ACC112 (cell line): ENCODE measurements at regions not wholly inside any gene's neighbourhood (a gene's known extent, or its start where the extent isn't known, plus 50 kb on each side); places are given as distances from the start of the nearest gene placed in this dataset.
A peak's percentile ranks its signal among the peaks of the same experiment; 100 is the strongest.

Source experiments
- H2AFZ ChIP-seq: fragments of 200-600 bp; sonication (generic); one replicate; pipeline ENCODE4 v1.6.0; 2017; ENCODE audit warnings: antibody characterized with exemption, low read length; ENCODE audit not compliant: unreplicated experiment
- H3K27ac ChIP-seq: fragments of 200-600 bp; sonication (generic); 2 replicates; pipeline ENCODE4 v1.5.1; 2014; ENCODE audit warnings: low read depth, mild to moderate bottlenecking, antibody characterized with exemption, low read length, moderate library complexity
- H3K27me3 ChIP-seq: fragments of 200-600 bp; sonication (generic); 2 replicates; pipeline ENCODE4 v1.6.1; 2014; ENCODE audit warnings: mild to moderate bottlenecking, antibody characterized with exemption, low read length, moderate library complexity, mixed read lengths; ENCODE audit not compliant: insufficient read depth
- H3K36me3 ChIP-seq: fragments of 200-600 bp; sonication (generic); 2 replicates; pipeline ENCODE4 v1.6.1; 2016; ENCODE audit warnings: mild to moderate bottlenecking, antibody characterized with exemption, low read length, moderate library complexity, mixed read lengths; ENCODE audit not compliant: insufficient read depth
- H3K4me1 ChIP-seq: fragments of 200-600 bp; sonication (generic); one replicate; pipeline ENCODE4 v1.6.1; 2016; ENCODE audit warnings: low read length, mixed read lengths; ENCODE audit not compliant: insufficient read depth, unreplicated experiment, control insufficient read depth
- H3K4me3 ChIP-seq: fragments of 200-600 bp; sonication (generic); 2 replicates; pipeline ENCODE4 v1.5.1; 2014; ENCODE audit warnings: mild to moderate bottlenecking, low read depth, low read length
- H3K79me2 ChIP-seq: fragments of 200-600 bp; sonication (generic); one replicate; pipeline ENCODE4 v1.6.0; 2016; ENCODE audit warnings: low read length; ENCODE audit not compliant: control insufficient read depth, unreplicated experiment, insufficient read depth

GRCh38 chr18:51614033-51614432 lies 416.6 kb upstream of the MEX3C start:
- Histone ChIP-seq H3K27me3 (no peaks in the 10 kb centered on the region), H3K79me2 (no peaks in the 10 kb centered on the region), H3K36me3 (no peaks in the 10 kb centered on the region), H3K4me1 (no peaks in the 10 kb centered on the region), H2AFZ (no peak overlapping the region), H3K27ac (no peak overlapping the region), H3K4me3 (no peak overlapping the region)

- Histone ChIP-seq H3K79me2 (no peaks in the 10 kb centered on the region), H2AFZ (no peak overlapping the region), H3K27ac (no peak overlapping the region), H3K4me1 (no peaks in the 10 kb centered on the region), H3K27me3 (no peaks in the 10 kb centered on the region), H3K4me3 (no peak overlapping the region), H3K36me3 (no peaks in the 10 kb centered on the region)
These were observed 417.6 kb upstream of the MEX3C start for GRCh38 chr18:51614967-51615571.

DNA sequence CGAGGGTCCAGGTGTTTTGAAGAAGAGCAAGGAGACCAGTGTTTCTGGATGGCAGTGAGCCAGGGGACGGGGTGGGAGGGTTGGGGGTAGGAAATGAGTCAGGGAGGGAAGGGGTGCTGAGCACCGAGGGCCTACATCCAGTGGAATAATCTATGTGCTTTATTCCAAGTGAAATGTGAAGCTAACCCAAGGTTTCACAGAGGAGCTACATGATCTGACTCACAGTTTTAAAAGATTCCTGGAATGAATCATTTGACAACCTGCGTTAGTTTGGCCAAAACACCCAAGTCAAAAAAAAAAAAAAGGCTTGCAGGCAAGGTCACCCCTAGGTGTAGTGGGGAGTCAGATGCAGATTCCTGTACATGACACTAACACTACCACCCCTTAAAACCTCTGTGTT lies 419.7 kb upstream of the MEX3C start:
- no peaks in the 10 kb centered on the region for H3K4me1 ChIP-seq
- H3K36me3 ChIP-seq, result no peaks in the 10 kb centered on the region
- H3K27ac ChIP-seq, result no peak overlapping the region
- H2AFZ ChIP-seq, result no peak overlapping the region
- H3K27me3 ChIP-seq, result peaks cover 9% of the 10 kb centered on the region
- H3K79me2 ChIP-seq, result no peaks in the 10 kb centered on the region
- H3K4me3 ChIP-seq, result no peak overlapping the region

DNA sequence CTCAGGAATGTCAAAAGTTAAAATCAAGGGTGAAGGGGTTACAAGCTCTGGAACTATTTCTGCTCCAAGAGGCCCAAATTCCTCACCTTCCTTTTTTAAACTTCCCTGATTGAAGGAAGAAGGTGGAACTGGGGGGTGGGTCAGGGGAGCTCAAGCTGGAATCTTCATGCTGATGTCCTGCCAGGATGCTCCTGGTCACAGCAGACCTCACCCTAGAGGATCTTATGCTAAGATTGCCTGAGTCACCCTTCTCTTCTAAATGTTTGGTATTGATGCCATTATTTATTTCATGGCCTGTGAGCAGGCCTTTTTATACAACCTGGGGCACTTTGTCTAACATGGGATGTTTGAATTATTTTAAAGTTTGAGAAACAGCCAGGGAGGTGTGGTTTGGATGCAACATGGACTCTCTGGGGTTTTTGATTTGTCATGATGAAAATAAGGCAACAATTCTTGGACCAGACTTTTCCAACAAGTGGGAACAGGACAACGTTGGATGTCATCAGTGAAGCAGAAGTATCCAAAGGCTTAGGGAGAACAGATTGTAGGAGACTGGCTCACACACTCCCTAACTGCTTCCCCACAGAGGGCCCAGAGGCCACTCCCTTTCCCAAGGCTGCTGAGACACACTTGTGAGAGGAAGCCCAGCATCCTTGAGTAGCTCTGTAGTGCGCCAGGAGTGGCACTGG lies 420.2 kb upstream of the MEX3C start:
- Histone ChIP-seq H3K36me3 (no peaks in the 10 kb centered on the region), H2AFZ (no peak overlapping the region), H3K27me3 (peaks cover 13% of the 10 kb centered on the region), H3K4me3 (no peak overlapping the region), H3K79me2 (no peaks in the 10 kb centered on the region), H3K4me1 (no peaks in the 10 kb centered on the region), H3K27ac (no peak overlapping the region)

DNA sequence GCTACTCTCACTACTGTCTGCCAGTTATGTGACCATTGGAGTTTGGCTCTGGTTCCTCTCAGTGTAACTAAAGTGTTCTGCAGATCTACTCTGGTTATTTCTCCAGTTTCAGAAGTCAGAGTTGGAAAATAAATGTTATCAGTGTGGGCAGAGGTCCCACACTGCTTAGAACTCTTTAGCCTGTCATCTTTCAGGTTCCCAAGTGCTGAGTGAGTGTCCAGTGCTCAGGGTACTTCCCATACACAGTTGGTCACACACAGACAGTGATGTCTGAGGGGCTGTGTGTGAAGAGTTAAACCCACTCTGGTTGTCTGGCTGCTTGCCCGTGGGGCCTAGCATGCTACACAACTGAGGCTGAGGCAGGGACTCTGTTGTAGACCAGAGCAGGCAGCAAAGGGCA lies 421.8 kb upstream of the MEX3C start:
- no peak overlapping the region for H2AFZ ChIP-seq
- H3K27ac ChIP-seq, result no peak overlapping the region
- H3K4me3 ChIP-seq, result no peak overlapping the region
- no peaks in the 10 kb centered on the region for H3K4me1 ChIP-seq
- peaks cover 13% of the 10 kb centered on the region for H3K27me3 ChIP-seq
- no peaks in the 10 kb centered on the region for H3K36me3 ChIP-seq
- H3K79me2 ChIP-seq, result no peaks in the 10 kb centered on the region

GRCh38 chr18:51621113-51621863 lies 423.8 kb upstream of the MEX3C start:
- H3K4me3 ChIP-seq, result peak overlapping the region; percentile 20
- peak overlapping the region; percentile 25 for H2AFZ ChIP-seq
- no peak overlapping the region for H3K27ac ChIP-seq
- no peaks in the 10 kb centered on the region for H3K36me3 ChIP-seq
- no peaks in the 10 kb centered on the region for H3K79me2 ChIP-seq
- no peaks in the 10 kb centered on the region for H3K4me1 ChIP-seq
- H3K27me3 ChIP-seq, result peaks cover 13% of the 10 kb centered on the region

DNA sequence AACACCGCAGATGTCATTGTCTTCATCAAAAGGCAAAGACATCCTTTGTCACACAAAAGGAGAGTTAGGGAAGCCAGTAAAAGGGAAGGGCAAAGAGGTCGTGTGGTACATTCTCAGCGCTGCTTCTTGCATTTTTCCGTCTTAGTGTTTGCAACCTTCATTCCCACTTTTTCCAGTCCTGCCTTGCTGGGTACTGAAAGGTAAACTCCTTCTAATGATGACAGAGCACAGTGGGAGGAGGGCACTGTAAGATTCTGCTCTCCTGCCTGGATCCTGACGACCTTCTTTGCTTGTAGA lies 424.3 kb upstream of the MEX3C start:
- no peaks in the 10 kb centered on the region for H3K79me2 ChIP-seq
- no peak overlapping the region for H3K27ac ChIP-seq
- no peaks in the 10 kb centered on the region for H3K4me1 ChIP-seq
- H2AFZ ChIP-seq, result no peak overlapping the region
- no peaks in the 10 kb centered on the region for H3K36me3 ChIP-seq
- no peak overlapping the region for H3K4me3 ChIP-seq
- H3K27me3 ChIP-seq, result peaks cover 13% of the 10 kb centered on the region

GRCh38 chr18:51622702-51623101 lies 425.2 kb upstream of the MEX3C start:
- Histone ChIP-seq H3K4me3 (no peak overlapping the region), H3K27ac (no peak overlapping the region)

DNA sequence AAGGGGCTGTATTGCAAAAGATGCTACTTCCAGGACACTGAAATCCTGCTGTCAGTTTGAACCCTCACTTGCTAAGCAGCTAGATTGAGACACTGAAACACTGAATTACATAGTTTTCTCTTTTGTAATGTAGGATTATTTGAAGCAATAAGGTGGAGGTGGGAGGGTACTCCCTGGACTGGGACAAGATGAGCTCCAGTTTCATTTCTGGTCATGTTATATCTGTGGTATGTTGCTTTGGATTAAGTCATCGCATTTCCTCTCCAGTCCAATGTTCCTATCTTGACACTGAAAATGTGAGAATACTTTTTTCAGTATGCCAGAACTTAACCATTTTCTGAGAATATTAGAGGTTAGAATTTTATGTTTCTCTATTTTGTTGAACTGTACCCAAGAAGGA lies 426.2 kb upstream of the MEX3C start:
- H3K4me1 ChIP-seq, result no peaks in the 10 kb centered on the region
- H3K4me3 ChIP-seq, result no peak overlapping the region
- H3K36me3 ChIP-seq, result no peaks in the 10 kb centered on the region
- no peak overlapping the region for H2AFZ ChIP-seq
- peaks cover 13% of the 10 kb centered on the region for H3K27me3 ChIP-seq
- no peak overlapping the region for H3K27ac ChIP-seq
- H3K79me2 ChIP-seq, result no peaks in the 10 kb centered on the region

More at GRCh38 chr18:51622702-51623101, 425.2 kb upstream of the MEX3C start:
- H3K4me1 ChIP-seq, result no peaks in the 10 kb centered on the region
- H3K79me2 ChIP-seq, result no peaks in the 10 kb centered on the region
- peaks cover 13% of the 10 kb centered on the region for H3K27me3 ChIP-seq
- no peak overlapping the region for H2AFZ ChIP-seq
- H3K36me3 ChIP-seq, result no peaks in the 10 kb centered on the region

GRCh38 chr18:51630706-51631105 lies 433.2 kb upstream of the MEX3C start:
- Histone ChIP-seq H2AFZ (no peak overlapping the region), H3K36me3 (no peaks in the 10 kb centered on the region), H3K79me2 (no peaks in the 10 kb centered on the region)

DNA sequence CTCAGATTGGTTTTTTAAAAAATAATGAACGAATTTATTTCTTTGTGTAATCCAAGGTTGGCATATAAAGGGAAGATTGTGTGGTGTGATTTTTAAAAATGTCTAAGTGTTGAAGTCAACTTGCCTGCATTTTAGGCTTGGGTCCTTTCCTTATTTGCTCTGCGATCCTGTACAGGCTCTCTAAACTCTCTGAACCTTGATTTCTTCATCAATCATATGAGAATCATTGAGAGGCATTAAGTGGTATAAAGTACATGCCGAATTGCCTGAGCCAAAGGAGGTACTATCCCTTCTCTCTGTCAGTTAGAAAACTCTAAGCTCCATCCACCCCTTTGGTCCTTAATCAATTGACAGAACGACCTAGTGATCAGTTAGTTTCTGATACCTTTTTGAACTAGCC lies 440.4 kb upstream of the MEX3C start:
- H2AFZ ChIP-seq, result no peak overlapping the region
- no peaks in the 10 kb centered on the region for H3K27me3 ChIP-seq
- no peak overlapping the region for H3K27ac ChIP-seq
- no peaks in the 10 kb centered on the region for H3K79me2 ChIP-seq
- H3K4me1 ChIP-seq, result no peaks in the 10 kb centered on the region
- H3K36me3 ChIP-seq, result no peaks in the 10 kb centered on the region
- no peak overlapping the region for H3K4me3 ChIP-seq

More at GRCh38 chr18:51630706-51631105, 433.2 kb upstream of the MEX3C start:
- H3K4me1 ChIP-seq, result no peaks in the 10 kb centered on the region
- no peaks in the 10 kb centered on the region for H3K27me3 ChIP-seq
- no peak overlapping the region for H3K4me3 ChIP-seq
- no peak overlapping the region for H3K27ac ChIP-seq
